AG04449 (cell line): ENCODE measurements at regions not wholly inside any gene's neighbourhood (a gene's known extent, or its start where the extent isn't known, plus 50 kb on each side); places are given as distances from the start of the nearest gene placed in this dataset.

ENCODE experiments used
- CTCF ChIA-PET: fragments of 350-600 bp; formaldehyde crosslinking; extraction: SDS; loops from one replicate; lab custom pipeline; 2021; ENCODE audit warnings: antibody characterized with exemption; lab: Yijun Ruan, JAX
- POLR2A ChIA-PET: fragments of 400-600, 350-600 bp; formaldehyde crosslinking; extraction: SDS; loops from one replicate; lab custom pipeline; 2020; ENCODE audit warnings: antibody characterized with exemption, inconsistent platforms; lab: Yijun Ruan, JAX
- DNase-seq: peaks from one replicate; pipeline ENCODE4 v3.0.0-alpha.2; 2010; ENCODE audit warnings: low read depth, low spot score
- H3K4me3 ChIP-seq: 2 replicates; pipeline ENCODE4 v1.5.1; 2011; ENCODE audit warnings: low read depth, mild to moderate bottlenecking, control low read depth, low read length
- TF ChIP-seq, protein P1 (sequence below): IDR thresholded peaks from one replicate; pipeline ENCODE4 v1.5.1; 2011; ENCODE audit warnings: mild to moderate bottlenecking, moderate library complexity, low read length, control low read depth, inconsistent platforms; ENCODE audit not compliant: insufficient read depth; ENCODE audit errors: missing control alignments

DNA sequence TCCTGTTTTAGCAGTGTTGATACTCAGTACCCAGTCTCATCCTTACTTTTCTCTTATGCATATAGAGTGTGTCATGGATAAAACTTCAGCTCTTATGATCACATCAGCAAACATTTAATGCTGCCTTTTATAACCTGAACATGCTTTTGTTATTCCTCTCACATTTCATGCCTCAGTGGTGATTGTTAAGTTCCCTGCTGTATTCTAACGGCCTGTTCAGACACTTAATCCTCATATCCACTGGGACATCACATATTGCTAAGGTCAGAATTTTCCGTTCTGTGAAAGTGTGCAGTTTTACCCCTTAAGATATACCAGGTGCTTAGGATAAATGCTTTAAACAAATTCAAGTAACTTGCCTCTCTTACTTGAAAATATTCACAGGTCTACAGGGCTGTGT lies 268.7 kb upstream of the SEL1L start:
- no peak for DNase-seq
- CTCF ChIA-PET = no interaction called here
- no peak overlapping the region for H3K4me3 ChIP-seq
- TF ChIP-seq, protein P1, sequence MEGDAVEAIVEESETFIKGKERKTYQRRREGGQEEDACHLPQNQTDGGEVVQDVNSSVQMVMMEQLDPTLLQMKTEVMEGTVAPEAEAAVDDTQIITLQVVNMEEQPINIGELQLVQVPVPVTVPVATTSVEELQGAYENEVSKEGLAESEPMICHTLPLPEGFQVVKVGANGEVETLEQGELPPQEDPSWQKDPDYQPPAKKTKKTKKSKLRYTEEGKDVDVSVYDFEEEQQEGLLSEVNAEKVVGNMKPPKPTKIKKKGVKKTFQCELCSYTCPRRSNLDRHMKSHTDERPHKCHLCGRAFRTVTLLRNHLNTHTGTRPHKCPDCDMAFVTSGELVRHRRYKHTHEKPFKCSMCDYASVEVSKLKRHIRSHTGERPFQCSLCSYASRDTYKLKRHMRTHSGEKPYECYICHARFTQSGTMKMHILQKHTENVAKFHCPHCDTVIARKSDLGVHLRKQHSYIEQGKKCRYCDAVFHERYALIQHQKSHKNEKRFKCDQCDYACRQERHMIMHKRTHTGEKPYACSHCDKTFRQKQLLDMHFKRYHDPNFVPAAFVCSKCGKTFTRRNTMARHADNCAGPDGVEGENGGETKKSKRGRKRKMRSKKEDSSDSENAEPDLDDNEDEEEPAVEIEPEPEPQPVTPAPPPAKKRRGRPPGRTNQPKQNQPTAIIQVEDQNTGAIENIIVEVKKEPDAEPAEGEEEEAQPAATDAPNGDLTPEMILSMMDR = no peak
- POLR2A ChIA-PET = no interaction called here

DNA sequence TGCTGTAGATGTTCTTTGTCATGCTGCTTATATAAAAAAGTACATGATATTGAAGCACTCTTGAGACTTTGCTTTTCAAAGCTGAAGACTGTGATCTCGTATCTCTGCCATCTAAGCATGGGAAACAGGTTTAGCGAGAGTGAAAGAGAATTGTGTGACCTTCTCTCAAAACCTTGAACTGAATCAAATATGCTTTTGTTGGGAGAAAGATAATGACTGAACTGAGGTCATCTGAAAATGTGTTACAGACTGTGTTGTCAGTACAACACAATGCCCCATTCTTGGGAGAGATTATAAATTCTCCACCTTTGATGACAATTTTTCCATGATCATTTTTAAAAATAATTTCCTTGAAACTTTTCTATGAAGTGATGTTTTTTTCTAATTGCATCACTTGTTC lies 272.1 kb upstream of the SEL1L start:
- ChIA-PET CTCF (no interaction called here), POLR2A (no interaction called here)
- no peak for DNase-seq
- TF ChIP-seq, protein P1 = no peak
- H3K4me3 ChIP-seq = no peak overlapping the region

DNA sequence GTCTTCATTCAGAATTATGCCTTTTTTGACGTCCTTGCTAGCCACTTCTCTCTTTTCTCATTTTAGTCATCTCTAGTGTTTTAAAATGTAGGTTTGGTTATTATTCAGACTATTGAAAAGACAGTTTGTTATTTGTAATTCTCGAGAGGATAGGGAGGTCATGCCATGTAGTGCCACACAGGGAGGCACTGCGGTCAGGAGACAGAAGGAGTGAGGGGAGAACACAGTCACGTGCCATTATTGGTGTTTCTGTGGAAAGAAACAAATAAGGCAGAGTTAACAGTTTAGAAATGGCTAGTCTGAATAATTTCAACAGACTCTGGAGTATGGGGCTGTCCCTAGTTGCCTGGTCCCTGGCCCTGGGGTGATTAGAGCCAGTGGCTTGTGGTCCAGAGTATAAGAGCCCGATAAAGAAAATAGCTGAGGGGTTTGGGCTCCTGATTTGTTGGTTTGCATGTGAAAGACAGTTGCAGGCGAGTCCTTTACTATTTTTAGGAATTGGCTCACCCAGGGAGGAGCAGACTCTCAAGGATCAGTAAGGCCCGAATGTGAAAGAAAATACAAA lies 278.1 kb upstream of the SEL1L start:
- ChIA-PET POLR2A (no interaction called here), CTCF (no interaction called here)
- H3K4me3 ChIP-seq = no peak overlapping the region
- TF ChIP-seq, protein P1 = no peak
- no peak for DNase-seq

DNA sequence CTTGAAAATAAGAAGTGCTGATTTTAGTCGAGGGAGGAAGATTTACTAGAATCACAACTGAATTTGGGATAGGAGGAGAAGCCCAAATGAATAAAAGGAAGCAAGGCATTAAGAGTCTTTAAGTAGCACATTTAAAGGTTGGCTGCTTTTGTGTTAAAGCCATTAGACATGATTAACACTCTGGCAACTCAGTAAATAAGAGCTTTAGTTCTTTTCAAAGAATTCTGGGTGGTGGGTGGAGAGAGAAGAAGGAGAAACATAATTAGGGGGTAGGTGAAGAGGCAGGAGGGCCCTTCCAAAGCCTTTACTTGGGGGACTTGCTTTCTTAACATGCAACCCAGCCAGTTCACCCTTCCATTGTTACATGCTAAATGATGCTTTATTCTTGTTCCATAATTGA lies 284.6 kb upstream of the SEL1L start:
- H3K4me3 ChIP-seq = no peak overlapping the region
- POLR2A ChIA-PET = no interaction called here
- CTCF ChIA-PET = no interaction called here
- TF ChIP-seq, protein P1 = no peak
- DNase-seq = no peak

DNA sequence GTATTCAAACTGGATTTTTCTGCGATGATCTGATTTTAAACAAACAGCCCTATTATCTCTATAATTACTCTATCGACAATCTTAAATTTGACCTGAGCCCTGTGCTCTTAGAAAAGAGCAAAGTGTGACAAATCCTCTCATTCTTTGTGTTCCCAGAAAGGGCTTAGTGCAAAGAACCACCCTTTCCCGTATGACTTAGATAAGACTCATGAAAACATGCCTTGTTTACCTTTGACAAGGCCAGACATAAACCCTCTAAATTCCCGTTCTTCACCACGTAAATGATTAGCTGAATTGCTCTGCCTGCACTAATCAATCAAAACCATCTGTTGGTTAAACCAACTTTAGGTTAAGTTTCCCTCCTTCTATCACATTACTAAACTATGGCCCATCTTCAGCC lies 285.7 kb upstream of the SEL1L start:
- ChIA-PET POLR2A (no interaction called here), CTCF (no interaction called here)
- no peak for DNase-seq

DNA sequence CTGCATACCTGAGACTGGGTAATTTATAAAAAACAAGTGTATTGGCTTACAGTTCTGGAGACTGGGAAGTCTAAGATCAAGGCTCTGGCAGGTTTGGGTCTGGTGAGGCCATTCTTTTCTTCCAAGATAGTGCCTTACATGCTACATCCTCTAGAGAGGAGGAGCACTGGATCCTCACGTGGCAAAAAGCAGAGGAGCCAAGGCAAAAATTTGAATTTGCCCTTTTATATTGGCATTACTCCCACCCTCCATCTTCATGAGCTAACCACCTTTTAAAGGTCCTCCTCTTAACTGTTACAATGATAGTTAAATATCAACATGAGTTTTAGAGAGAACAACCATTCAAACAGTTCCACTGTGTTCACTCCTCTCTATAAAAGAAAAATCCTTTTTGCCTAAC lies 286.3 kb upstream of the SEL1L start:
- TF ChIP-seq, protein P1 = no peak
- no peak overlapping the region for H3K4me3 ChIP-seq
- DNase-seq = no peak
- ChIA-PET POLR2A (no interaction called here), CTCF (no interaction called here)

More for the DNA sequence above, 285.7 kb upstream of the SEL1L start:
- H3K4me3 ChIP-seq = no peak overlapping the region
- TF ChIP-seq, protein P1 = no peak
